GM12878 (cell line): ENCODE measurements at regions not wholly inside any gene's neighbourhood (a gene's known extent, or its start where the extent isn't known, plus 50 kb on each side); places are given as distances from the start of the nearest gene placed in this dataset.

Experiments used
- ATAC-seq: fragments of 200-7000 bp; cut with Tn5 transposase; 3 replicates; pipeline ENCODE4 v1.9.1; 2020; ENCODE audit warnings: mild to moderate bottlenecking, moderate library complexity
- BruUV-seq: library from RNA; stranded (reverse); fragments of 400-500 nt; replicated peaks from 2 replicates; lab custom pipeline; 2021; lab: Mats Ljungman, UMichigan
- CTCF ChIA-PET: fragments of 300-600 bp; sonication (Branson Sonifier 250); formaldehyde crosslinking; extraction: SDS; loops from one replicate; lab custom pipeline; 2021; ENCODE audit warnings: inconsistent platforms; lab: Yijun Ruan, JAX
- POLR2A ChIA-PET: fragments of 350-600 bp; formaldehyde crosslinking; extraction: SDS; loops from one replicate; lab custom pipeline; 2021; ENCODE audit warnings: inconsistent platforms; lab: Charles Lee
- RAD21 ChIA-PET: fragments of 300-600 bp; sonication (Branson Sonifier 250); formaldehyde crosslinking; loops from one replicate; lab custom pipeline; 2023; ENCODE audit warnings: antibody characterized with exemption; ENCODE audit not compliant: unreplicated experiment; lab: Charles Lee
- SMC1A ChIA-PET: fragments of 300-600 bp; sonication (Branson Sonifier 250); formaldehyde crosslinking; loops from one replicate; lab custom pipeline; 2023; ENCODE audit not compliant: unreplicated experiment, uncharacterized antibody; lab: Charles Lee
- DNase-seq: peaks from one replicate; pipeline ENCODE4 v3.0.0-alpha.2; 2011; ENCODE audit warnings: low read depth, low spot score
- FAIRE-seq: peaks from 3 replicates; lab custom pipeline; 2011; peaks lifted over from hg19 to GRCh38; lab: Jason Lieb, UNC
- H2AFZ ChIP-seq: 2 replicates; pipeline ENCODE4 v1.6.0; 2011; ENCODE audit warnings: low read depth, low read length, control low read depth; ENCODE audit not compliant: control insufficient read depth
- H3K27ac ChIP-seq: 2 replicates; pipeline ENCODE4 v1.5.1; 2011; ENCODE audit warnings: control low read depth; ENCODE audit not compliant: control insufficient read depth, insufficient read depth
- H3K27me3 ChIP-seq, 2 experiments: replicated peaks in 1 of 2; 2 replicates each; pipeline versions ENCODE4 v1.6.0 to v1.6.1; 2011; ENCODE audit warnings: low read length in 1 of 2; ENCODE audit not compliant: control insufficient read depth in 2 of 2, insufficient read depth in 2 of 2
- H3K36me3 ChIP-seq, 2 experiments: 2 replicates each; pipeline ENCODE4 v1.5.1; 2011; ENCODE audit warnings: low read length in 1 of 2; ENCODE audit not compliant: control insufficient read depth in 2 of 2, insufficient read depth in 2 of 2
- H3K4me1 ChIP-seq: 2 replicates; pipeline ENCODE4 v1.6.1; 2011; ENCODE audit warnings: mild to moderate bottlenecking, low read length, moderate library complexity, mixed read lengths; ENCODE audit not compliant: control insufficient read depth, insufficient read depth
- H3K4me2 ChIP-seq: 2 replicates; pipeline ENCODE4 v1.6.0; 2011; ENCODE audit warnings: control low read depth; ENCODE audit not compliant: control insufficient read depth, insufficient read depth
- H3K4me3 ChIP-seq: fragments of 200-600 bp; sonication (generic); 2 replicates; pipeline ENCODE4 v1.5.1; 2016
- H3K79me2 ChIP-seq: 2 replicates; pipeline ENCODE4 v1.6.0; 2011; ENCODE audit warnings: low read length; ENCODE audit not compliant: control insufficient read depth, insufficient read depth
- H3K9ac ChIP-seq: 2 replicates; pipeline ENCODE4 v1.8.0; 2011; ENCODE audit warnings: low read length, control low read depth, mixed read lengths; ENCODE audit not compliant: control insufficient read depth, insufficient read depth
- H3K9me3 ChIP-seq: replicated peaks from 3 replicates; pipeline ENCODE4 v1.5.1; 2011; ENCODE audit warnings: mild to moderate bottlenecking, low read length; ENCODE audit not compliant: control insufficient read depth, insufficient read depth
- H4K20me1 ChIP-seq: 2 replicates; pipeline ENCODE4 v1.6.0; 2011; ENCODE audit not compliant: control insufficient read depth, insufficient read depth
- BRCA1 ChIP-seq: IDR thresholded peaks from 2 replicates; pipeline ENCODE4 v1.6.1; 2011; ENCODE audit warnings: low read depth, low read length, improper control_type of control experiment
- IKZF1 ChIP-seq: fragments of 450-650 bp; conservative IDR thresholded peaks from 2 replicates; pipeline ENCODE4 v1.6.1; 2017; ENCODE audit warnings: antibody characterized with exemption, mild to moderate bottlenecking
- MTA3 ChIP-seq: IDR thresholded peaks from 2 replicates; pipeline ENCODE4 v1.6.1; 2012; ENCODE audit warnings: low read length, inconsistent platforms, borderline replicate concordance
- NBN ChIP-seq: fragments of 450-650 bp; IDR thresholded peaks from 2 replicates; pipeline ENCODE4 v1.6.1; 2016
- NFXL1 ChIP-seq: fragments of 450-650 bp; IDR thresholded peaks from 2 replicates; pipeline ENCODE4 v1.6.1; 2017; ENCODE audit warnings: antibody characterized with exemption, mild to moderate bottlenecking, borderline replicate concordance
- POLR2AphosphoS5 ChIP-seq: IDR thresholded peaks from 2 replicates; pipeline ENCODE4 v1.6.1; 2011; ENCODE audit warnings: mild to moderate bottlenecking, low read length, inconsistent platforms
- RELA ChIP-seq: fragments of 450-650 bp; IDR thresholded peaks from 2 replicates; pipeline ENCODE4 v1.8.0; 2014; ENCODE audit warnings: borderline replicate concordance; ENCODE audit not compliant: partially characterized antibody
- SIX5 ChIP-seq: IDR thresholded peaks from 2 replicates; pipeline ENCODE4 v1.6.1; 2011; ENCODE audit warnings: mild to moderate bottlenecking, low read depth, low read length, moderate library complexity; ENCODE audit not compliant: severe bottlenecking
- SMC3 ChIP-seq: IDR thresholded peaks from 2 replicates; pipeline ENCODE4 v1.6.1; 2011; ENCODE audit warnings: low read length, improper control_type of control experiment, borderline replicate concordance
- SUZ12 ChIP-seq: fragments of 200-600 bp; sonication (generic); IDR thresholded peaks from one replicate; pipeline ENCODE4 v1.6.1; 2018; ENCODE audit warnings: antibody characterized with exemption, mild to moderate bottlenecking; ENCODE audit not compliant: unreplicated experiment
- USF2 ChIP-seq: IDR thresholded peaks from 2 replicates; pipeline ENCODE4 v1.6.1; 2011; ENCODE audit warnings: low read depth, low read length, improper control_type of control experiment, borderline replicate concordance
- WGBS: methylation state at CpG from one replicate; pipeline ENCODE4 v1.1.6; 2016; ENCODE audit warnings: low lambda C conversion rate; ENCODE audit not compliant: insufficient replicate concordance, insufficient coverage; ENCODE audit errors: missing lambda C conversion rate; 5-methylcytosine and 5-hydroxymethylcytosine counted together
- in situ Hi-C: fragments of 300-500 bp; cut with MboI; formaldehyde crosslinking; loops from 9 replicates; pipeline ENCODE4 v1.14.3; 2018; ENCODE audit warnings: mixed read lengths
- intact Hi-C: fragments of 100-400 bp; cut with micrococcal nuclease; formaldehyde crosslinking; loops from one replicate; pipeline ENCODE4 v1.14.2; 2022; ENCODE audit not compliant: unreplicated experiment
- TF ChIP-seq, protein P1 (sequence below): fragments of 450-650 bp; IDR thresholded peaks from 2 replicates; pipeline ENCODE4 v1.6.1; 2016; ENCODE audit warnings: mild to moderate bottlenecking, moderate library complexity, borderline replicate concordance

GRCh38 chr22:47295226-47295901 lies 532.9 kb downstream of the TBC1D22A start:
- in situ Hi-C loops = no loop called here
- BruUV-seq = no TSS peak
- H3K9ac ChIP-seq = no peak overlapping the region

More at GRCh38 chr22:47295226-47295901, 532.9 kb downstream of the TBC1D22A start:
- Histone ChIP-seq H3K27ac (no peak overlapping the region), H2AFZ (no peak overlapping the region), H3K4me3 (no peak overlapping the region), H4K20me1 (no peaks in the 10 kb centered on the region), H3K36me3 (no peaks in the 10 kb centered on the region), H3K79me2 (no peaks in the 10 kb centered on the region), H3K4me2 (no peak overlapping the region), H3K4me1 (no peaks in the 10 kb centered on the region), H3K27me3 (no peaks in the 10 kb centered on the region), H3K9me3 (no peaks in the 10 kb centered on the region; the same call in 2 of the 3 replicates)
- DNase-seq = no peak
- RAD21 ChIA-PET = no interaction called here
- no peak for FAIRE-seq
- CTCF ChIA-PET = no interaction called here
- no peak for TF ChIP-seq NBN
- no peak for TF ChIP-seq SIX5
- no peak for TF ChIP-seq SUZ12
- no peak for TF ChIP-seq USF2
- TF ChIP-seq BRCA1 = no peak
- no peak for TF ChIP-seq POLR2AphosphoS5
- no peak for TF ChIP-seq NFXL1
- no peak for TF ChIP-seq SMC3
- no peak for TF ChIP-seq RELA
- no peak for TF ChIP-seq IKZF1
- TF ChIP-seq, protein P1, sequence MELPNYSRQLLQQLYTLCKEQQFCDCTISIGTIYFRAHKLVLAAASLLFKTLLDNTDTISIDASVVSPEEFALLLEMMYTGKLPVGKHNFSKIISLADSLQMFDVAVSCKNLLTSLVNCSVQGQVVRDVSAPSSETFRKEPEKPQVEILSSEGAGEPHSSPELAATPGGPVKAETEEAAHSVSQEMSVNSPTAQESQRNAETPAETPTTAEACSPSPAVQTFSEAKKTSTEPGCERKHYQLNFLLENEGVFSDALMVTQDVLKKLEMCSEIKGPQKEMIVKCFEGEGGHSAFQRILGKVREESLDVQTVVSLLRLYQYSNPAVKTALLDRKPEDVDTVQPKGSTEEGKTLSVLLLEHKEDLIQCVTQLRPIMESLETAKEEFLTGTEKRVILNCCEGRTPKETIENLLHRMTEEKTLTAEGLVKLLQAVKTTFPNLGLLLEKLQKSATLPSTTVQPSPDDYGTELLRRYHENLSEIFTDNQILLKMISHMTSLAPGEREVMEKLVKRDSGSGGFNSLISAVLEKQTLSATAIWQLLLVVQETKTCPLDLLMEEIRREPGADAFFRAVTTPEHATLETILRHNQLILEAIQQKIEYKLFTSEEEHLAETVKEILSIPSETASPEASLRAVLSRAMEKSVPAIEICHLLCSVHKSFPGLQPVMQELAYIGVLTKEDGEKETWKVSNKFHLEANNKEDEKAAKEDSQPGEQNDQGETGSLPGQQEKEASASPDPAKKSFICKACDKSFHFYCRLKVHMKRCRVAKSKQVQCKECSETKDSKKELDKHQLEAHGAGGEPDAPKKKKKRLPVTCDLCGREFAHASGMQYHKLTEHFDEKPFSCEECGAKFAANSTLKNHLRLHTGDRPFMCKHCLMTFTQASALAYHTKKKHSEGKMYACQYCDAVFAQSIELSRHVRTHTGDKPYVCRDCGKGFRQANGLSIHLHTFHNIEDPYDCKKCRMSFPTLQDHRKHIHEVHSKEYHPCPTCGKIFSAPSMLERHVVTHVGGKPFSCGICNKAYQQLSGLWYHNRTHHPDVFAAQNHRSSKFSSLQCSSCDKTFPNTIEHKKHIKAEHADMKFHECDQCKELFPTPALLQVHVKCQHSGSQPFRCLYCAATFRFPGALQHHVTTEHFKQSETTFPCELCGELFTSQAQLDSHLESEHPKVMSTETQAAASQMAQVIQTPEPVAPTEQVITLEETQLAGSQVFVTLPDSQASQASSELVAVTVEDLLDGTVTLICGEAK = no peak
- TF ChIP-seq MTA3 = no peak
- POLR2A ChIA-PET = no interaction called here
- 27% methylated on average over 21 of the region's 21 CpGs for WGBS
- intact Hi-C loops = no loop called here
- no peak for ATAC-seq
- SMC1A ChIA-PET = no interaction called here
